DMS 273 (cell line): ENCODE measurements at regions not wholly inside any gene's neighbourhood (a gene's known extent, or its start where the extent isn't known, plus 50 kb on each side); places are given as distances from the start of the nearest gene placed in this dataset.
"Not testable (repeated sequence)": the region's sequence is repeated elsewhere in the genome, so short reads cannot be mapped to it uniquely, and the experiment has no call there.

Experiments
- DNase-seq: peaks from one replicate; lab custom pipeline; 2025; ENCODE audit not compliant: unreplicated experiment; lab: John Stamatoyannopoulos, UW

- no peak for DNase-seq
Observed at GRCh38 chr10:118943253-118943652, 86.3 kb upstream of the NANOS1 start.

DNA sequence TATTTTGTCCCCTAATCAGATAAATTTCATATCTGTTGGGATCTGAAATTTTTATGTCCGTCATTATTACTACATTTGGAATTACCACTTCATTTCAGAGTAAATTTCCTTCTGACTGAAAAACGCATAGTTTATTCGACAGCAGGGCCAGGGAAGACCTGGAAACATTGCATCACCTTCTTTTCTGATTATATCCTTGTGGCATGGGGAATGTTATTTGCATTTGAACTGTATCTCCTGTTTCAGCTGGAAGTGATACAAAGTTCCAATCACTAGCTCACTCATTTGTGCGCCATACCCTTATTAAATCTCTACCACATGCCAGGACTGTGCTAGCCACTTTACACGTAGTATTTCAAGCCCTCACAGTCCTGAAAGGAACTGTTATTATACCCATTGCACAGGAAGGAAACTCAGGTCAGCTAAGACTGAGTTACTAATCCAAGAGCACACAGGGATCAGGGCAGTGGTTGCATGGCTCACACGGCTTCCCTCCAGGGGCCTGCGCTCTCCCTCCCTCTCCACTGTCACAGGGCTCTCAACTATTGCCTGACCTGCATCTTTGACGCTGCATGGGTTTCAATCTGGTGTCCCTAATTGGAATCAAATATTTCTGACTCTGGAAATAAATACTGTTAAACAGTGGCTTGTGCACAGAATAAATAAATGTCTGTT lies 84.4 kb upstream of the NANOS1 start:
- no peak for DNase-seq

DNA sequence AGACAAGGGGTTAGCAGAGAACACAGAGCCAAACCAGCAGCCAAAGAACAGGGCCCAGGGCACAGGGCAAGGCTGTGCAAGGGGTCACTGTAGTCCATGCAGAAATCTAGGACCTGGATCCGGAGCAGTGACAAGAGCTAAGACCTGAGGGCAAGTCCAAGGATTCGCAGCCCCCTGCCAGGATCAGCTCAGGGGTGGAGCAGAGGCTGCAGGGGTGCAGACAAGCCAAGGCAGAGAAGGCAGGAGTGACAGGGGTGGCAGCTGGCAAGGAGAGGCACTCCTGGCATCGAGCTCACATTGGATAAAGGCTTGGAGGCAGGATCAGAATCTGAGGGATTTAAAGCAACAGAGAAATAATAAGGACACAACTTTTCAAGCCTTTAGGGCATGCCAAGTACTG lies 80.7 kb upstream of the NANOS1 start:
- DNase-seq, result peak; percentile 35

DNA sequence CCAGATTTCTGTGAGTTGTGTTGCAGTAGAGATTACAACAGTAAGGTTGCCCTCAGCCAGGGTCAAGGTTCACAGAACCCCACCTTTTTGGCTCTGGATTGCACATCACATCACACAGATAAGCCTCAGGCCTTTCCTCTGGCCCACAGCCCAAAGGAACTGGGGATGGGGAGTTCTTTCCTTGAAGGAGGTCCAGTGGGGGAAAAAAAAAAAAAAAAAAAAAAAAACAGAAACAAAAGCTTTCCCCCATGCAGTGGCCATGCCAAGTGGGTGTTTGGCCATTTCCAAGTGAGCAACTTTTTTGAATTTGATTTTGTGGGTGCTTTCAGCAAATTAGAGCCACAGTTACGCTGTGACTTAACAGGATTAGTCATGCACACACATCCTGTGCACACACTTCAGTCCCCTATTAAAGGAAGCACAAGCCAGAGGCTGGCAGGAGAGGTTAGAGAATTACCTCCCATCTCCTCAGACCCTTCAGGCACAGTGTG lies 79.3 kb upstream of the NANOS1 start:
- DNase-seq, result no peak

DNA sequence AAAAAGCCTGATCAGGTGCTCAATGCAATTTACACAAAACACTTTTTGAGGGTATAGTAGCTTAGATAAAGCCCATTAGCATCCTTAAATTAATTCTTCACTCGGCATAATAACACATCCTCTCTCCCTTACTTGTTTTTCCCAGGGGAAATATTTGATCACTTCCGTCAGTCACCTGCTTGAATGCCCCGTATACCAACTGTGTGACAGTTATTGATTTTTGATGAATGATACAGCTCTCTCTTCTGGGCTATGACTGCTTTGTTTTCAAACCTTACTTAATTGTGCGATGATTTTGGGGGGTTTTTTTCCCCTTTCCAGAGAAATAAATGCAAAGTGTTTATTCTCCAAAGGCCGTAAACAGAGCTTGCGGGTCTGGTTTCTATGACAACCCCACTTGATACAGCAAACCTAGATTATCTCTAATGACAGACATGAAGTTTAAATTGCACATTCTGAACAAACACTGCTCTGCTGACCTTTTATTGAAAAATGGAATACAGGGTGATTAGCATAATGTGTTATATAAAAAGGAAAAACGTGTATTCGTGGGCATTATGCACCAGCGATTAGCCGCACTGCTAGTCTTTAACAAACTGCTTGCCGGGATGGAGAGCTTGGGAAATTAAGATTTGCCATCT lies 78.4 kb upstream of the NANOS1 start:
- DNase-seq, result no peak

- DNase-seq, result no peak
Observed at GRCh38 chr10:118952493-118953295, 76.8 kb upstream of the NANOS1 start.

- DNase-seq, result no peak
Observed at GRCh38 chr10:118953598-118954393, 75.7 kb upstream of the NANOS1 start.

GRCh38 chr10:118955531-118955930 lies 74.0 kb upstream of the NANOS1 start:
- no peak for DNase-seq

GRCh38 chr10:118955951-118956801 lies 73.3 kb upstream of the NANOS1 start:
- DNase-seq, result no peak

DNA sequence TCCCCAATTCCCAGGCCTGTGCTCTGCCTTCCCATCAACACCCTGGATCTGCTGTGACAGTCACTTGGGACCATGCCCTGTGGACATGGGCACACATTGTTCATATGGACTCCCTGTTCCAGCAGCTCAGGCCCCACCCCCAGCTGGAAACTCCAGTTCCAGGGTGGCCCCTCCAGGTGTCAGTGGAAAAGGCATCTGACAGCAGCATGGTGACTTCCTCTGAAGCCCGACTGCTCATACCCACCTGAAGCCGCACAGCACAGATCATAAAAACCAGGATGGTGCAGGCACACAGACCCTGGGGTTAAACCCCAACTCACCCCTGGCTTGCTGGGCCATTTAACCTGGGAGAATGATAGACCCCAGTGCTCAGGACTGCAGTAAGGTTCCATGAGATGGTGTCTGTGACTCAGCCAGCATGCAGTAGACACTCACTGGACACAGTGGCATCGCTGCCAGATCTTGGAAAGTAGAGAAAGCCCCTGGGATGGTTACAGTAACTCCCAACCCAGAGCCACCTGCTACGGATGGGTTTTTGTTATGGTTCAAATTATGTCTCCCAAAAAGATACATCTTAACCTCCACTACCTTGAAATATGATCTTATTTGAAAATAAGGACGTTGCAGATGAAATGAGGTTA lies 72.6 kb upstream of the NANOS1 start:
- no peak for DNase-seq

DNA sequence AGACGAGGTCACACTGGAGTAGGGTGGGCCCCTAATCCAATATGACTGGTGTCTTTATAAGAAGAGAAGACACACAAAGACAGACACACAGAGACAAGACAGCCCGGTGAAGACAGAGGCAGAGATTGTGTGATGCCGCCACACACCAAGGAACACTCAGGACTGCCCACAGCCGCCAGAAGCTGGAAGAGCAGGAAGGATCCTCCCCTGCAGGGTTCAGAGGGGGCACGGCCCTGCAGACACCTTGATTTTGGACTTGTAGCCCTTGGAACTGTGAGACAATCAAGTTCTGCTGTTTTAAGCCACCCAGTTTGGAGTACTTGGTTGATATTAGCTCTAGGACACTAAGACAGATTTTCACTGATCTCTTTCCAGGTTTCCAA lies 72.1 kb upstream of the NANOS1 start:
- no peak for DNase-seq

GRCh38 chr10:118957966-118958365 lies 71.5 kb upstream of the NANOS1 start:
- no peak for DNase-seq

- DNase-seq, result no peak
Observed at GRCh38 chr10:118958559-118958958, 71.0 kb upstream of the NANOS1 start.

GRCh38 chr10:118958984-118959925 lies 70.3 kb upstream of the NANOS1 start:
- peak; percentile 11 for DNase-seq

DNA sequence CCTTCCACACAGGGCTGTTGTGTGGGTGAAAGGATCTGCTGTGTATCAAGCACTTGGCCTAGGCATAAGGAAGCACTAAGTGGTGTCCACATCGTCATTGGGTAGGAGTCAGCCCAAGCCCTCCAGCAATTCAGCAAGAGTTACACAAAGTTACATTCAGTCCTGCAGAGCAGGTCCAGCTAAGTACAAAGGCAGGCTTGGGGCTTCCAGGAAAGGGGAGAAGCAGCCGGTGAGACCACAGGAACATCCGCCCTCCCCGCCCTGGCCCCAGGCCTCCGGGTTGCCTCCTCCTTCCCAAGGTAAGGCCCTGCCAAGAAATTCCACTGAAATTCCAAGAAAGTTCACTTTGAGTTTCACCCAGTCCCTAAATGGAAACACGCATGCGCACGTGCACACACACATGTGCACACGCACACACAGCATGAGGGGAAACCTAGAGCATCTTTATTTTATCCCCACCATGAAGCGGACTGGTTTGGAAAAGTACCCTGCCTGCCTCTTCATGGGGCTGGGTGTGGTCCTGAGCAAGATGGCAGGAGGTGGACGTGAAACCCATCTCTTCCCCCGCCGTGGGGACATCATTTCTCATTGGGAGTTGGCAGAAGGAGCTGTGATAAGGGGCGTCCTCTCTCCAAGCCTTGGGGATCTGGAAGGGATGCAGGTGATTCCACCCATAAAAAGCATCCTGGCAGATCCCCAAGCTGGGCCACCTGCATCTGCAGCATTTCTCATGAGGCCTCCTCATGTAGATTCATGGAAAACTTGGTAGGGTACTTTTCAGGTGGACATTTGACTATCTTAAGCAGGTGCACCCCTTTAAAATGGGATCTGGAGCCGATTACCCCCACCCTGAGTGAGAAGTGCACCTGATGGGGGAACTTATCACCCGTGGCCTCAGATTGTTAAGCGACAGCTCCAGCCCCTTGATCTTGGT lies 69.1 kb upstream of the NANOS1 start:
- no peak for DNase-seq

- DNase-seq, result no peak
Observed at GRCh38 chr10:118961436-118961835, 68.1 kb upstream of the NANOS1 start.

GRCh38 chr10:118962331-118962868 lies 67.1 kb upstream of the NANOS1 start:
- not testable (repeated sequence) for DNase-seq
